GM23338 (cell line): ENCODE measurements at regions not wholly inside any gene's neighbourhood (a gene's known extent, or its start where the extent isn't known, plus 50 kb on each side); places are given as distances from the start of the nearest gene placed in this dataset.

Experiments used
- CTCF ChIP-seq, 2 experiments: fragments of 200-600 bp in 1 of 2; sonication (generic) in 1 of 2; conservative IDR thresholded peaks; 2 replicates each; pipeline versions ENCODE4 v1.5.1 to v1.6.1; 2016 to 2017; ENCODE audit warnings: antibody characterized with exemption in 2 of 2, low read depth in 2 of 2, mild to moderate bottlenecking in 2 of 2, moderate library complexity in 1 of 2
- POLR2AphosphoS5 ChIP-seq: IDR thresholded peaks from 2 replicates; pipeline ENCODE4 v1.6.1; 2016; ENCODE audit warnings: antibody characterized with exemption, low read depth

DNA sequence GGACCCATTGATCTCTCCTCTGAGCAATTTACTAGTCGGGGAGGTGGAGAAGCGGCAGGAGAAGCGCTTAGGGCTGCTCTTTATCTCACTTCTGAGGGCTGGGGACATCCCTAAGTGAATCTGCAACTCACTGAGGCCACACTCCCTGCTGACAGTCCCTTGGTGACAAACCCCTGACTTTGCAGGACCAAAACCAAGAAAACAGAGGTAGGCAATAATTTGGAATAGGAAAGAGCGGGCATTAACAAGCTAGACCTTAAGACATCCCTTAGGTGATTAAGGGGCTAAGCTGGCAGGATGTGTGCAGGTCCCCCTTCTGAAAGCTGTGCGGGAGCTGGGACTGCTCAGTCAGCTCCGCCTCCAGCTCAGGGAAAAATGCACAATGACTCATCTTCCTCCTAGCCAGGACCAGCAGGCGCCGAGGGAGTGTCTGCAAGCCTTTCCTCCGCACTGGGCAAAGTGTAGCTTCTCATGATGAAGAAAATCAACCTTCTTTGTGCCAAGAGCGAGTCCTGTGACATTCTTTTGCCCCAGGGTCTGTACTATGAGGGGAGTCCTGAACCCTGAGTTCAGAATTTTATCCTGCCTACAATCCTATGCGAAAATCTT lies 63.3 kb downstream of the BOD1L2 start:
- TF ChIP-seq POLR2AphosphoS5, result no peak
- no peak for TF ChIP-seq CTCF (conservative IDR thresholded peaks at IDR 0.05; ENCODE audit: low read depth in 2 of 2)
